ACHN (cell line): ENCODE measurements at regions not wholly inside any gene's neighbourhood (a gene's known extent, or its start where the extent isn't known, plus 50 kb on each side); places are given as distances from the start of the nearest gene placed in this dataset.
"Not testable (repeated sequence)": the region's sequence is repeated elsewhere in the genome, so short reads cannot be mapped to it uniquely, and the experiment has no call there.

Source experiments
- DNase-seq: peaks from one replicate; pipeline ENCODE4 v3.0.0-alpha.2; 2015
- in situ Hi-C: cut with HindIII; loops from 2 replicates; pipeline ENCODE4 v1.10.0; 2017; ENCODE audit warnings: low sequenced_read_pairs, low pct_ligation_motif_present, low pct_unique_long_range_greater_than_20kb

GRCh38 chr10:47159361-47160260 lies 140.4 kb upstream of the GDF10 start:
- no peak for DNase-seq
- in situ Hi-C loops: no loop called here

- in situ Hi-C loops: no loop called here
- no peak for DNase-seq
Measured at GRCh38 chr10:47160261-47160908, 139.6 kb upstream of the GDF10 start.

GRCh38 chr10:47160967-47161366 lies 139.0 kb upstream of the GDF10 start:
- DNase-seq: no peak
- in situ Hi-C loops: no loop called here

GRCh38 chr10:47161465-47161864 lies 138.5 kb upstream of the GDF10 start:
- DNase-seq: no peak
- in situ Hi-C loops: no loop called here

- in situ Hi-C loops: no loop called here
- DNase-seq: no peak
Measured at GRCh38 chr10:47164126-47164799, 135.7 kb upstream of the GDF10 start.

- in situ Hi-C loops: no loop called here
- no peak for DNase-seq
Measured at GRCh38 chr10:47164800-47165128, 135.2 kb upstream of the GDF10 start.

GRCh38 chr10:47165168-47165710 lies 134.8 kb upstream of the GDF10 start:
- DNase-seq: no peak
- in situ Hi-C loops: no loop called here

- DNase-seq: no peak
- in situ Hi-C loops: no loop called here
Measured at GRCh38 chr10:47165711-47166404, 134.1 kb upstream of the GDF10 start.

GRCh38 chr10:47166405-47166777 lies 133.6 kb upstream of the GDF10 start:
- no peak for DNase-seq
- in situ Hi-C loops: no loop called here

- DNase-seq: not testable (repeated sequence)
Measured at GRCh38 chr10:47166808-47167581, 133.0 kb upstream of the GDF10 start.

GRCh38 chr10:47167591-47167990 lies 132.4 kb upstream of the GDF10 start:
- in situ Hi-C loops: no loop called here
- no peak for DNase-seq

More at GRCh38 chr10:47166808-47167581, 133.0 kb upstream of the GDF10 start:
- in situ Hi-C loops: not testable (repeated sequence)

GRCh38 chr10:47169581-47169980 lies 130.4 kb upstream of the GDF10 start:
- in situ Hi-C loops: no loop called here
- no peak for DNase-seq

GRCh38 chr10:47173929-47174442 lies 126.0 kb upstream of the GDF10 start:
- in situ Hi-C loops: no loop called here
- no peak for DNase-seq

GRCh38 chr10:47175181-47176123 lies 124.5 kb upstream of the GDF10 start:
- DNase-seq: no peak
- in situ Hi-C loops: no loop called here

- in situ Hi-C loops: no loop called here
- no peak for DNase-seq
Measured at GRCh38 chr10:47176206-47176902, 123.6 kb upstream of the GDF10 start.
